ENCODE measurements at regions not wholly inside any gene's neighbourhood (a gene's known extent, or its start where the extent isn't known, plus 50 kb on each side); places are given as distances from the start of the nearest gene placed in this dataset.

DNA sequence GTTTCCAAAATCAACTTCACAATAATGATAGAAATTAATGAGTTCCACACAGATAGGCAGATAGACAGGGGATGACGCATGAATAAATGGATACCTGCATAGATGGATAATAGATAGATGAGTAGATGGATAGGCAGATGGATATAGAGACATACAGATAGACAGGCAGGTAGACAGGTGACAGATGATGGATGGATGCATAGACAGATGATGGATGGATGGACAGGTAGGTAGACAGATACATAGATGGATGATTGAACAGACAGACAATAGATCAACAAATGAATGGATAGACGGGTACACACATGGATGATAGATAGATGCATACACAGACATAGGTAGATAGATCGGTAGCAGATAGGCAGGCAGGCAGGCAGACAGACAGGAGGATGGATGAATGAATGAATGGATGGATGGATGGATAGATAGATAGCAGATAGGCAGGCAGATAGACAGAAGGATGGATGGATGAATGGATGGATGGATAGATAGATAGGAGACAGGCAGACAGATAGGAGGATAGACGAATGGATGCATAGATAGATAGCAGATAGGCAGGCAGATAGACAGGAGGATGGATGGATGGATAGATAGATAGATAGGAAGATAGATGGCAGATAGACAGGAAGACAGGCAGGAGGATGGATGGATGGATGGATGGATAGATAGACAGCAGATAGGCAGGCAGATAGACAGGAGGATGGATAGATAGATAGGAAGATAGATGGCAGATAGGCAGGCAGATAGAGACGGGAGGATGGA is 142.5 kb downstream of the RBFOX3 start:
- no peak for DNase-seq

DNA sequence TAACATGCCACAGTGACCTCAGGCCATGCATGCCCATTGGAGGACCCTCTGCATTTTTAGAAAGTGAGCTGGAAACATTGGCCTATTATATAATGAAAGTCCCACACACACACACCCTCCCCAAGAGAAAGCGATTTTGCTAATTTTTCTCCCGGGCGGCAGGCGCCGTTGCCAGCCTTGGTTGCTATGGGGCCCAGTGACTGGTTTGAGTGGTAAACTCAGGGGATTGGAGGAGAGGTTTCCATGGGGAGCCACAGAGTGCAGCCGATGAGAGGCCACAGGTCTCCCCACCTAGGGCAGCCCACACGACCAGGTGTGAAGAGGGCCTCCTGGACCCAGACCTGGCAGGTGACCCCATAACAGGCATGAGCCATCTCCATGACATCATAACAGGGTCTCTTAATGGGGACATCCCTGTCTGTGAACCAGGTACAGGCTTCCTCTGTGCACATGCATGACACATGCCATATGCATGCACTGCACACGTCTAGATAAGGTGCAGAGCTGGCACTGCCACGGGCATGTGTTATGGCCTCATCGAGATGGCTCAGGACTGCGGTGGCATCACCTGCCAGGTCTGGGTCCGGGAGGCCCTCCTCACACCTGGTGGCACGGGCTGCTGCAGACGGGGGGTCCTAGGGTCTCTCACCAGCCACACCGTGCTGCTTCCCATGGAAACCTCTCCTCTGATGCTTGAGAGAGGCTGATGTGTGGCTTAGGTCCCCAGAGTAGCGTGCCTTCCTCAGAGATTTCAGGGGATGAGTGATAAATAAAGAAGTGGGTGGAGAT is 144.1 kb downstream of the RBFOX3 start:
- DNase-seq: no peak

DNA sequence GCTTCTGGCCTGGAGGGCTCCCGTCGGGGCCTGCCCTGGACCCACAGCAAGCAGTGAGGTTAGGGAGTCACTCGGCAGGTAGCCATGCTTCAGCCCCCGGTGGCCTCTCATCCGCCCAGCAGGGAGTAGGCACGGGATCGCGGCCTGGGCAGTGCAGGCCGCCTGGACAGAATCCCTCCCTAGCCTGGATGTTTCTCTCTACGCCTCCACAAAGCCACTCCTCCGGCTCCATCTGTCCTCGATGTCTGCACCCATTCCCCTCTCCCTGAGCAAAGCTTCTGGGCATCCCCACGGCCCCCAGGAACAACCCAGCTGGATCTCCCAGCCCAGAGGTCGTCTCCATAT is 145.2 kb downstream of the RBFOX3 start:
- no peak for DNase-seq

DNA sequence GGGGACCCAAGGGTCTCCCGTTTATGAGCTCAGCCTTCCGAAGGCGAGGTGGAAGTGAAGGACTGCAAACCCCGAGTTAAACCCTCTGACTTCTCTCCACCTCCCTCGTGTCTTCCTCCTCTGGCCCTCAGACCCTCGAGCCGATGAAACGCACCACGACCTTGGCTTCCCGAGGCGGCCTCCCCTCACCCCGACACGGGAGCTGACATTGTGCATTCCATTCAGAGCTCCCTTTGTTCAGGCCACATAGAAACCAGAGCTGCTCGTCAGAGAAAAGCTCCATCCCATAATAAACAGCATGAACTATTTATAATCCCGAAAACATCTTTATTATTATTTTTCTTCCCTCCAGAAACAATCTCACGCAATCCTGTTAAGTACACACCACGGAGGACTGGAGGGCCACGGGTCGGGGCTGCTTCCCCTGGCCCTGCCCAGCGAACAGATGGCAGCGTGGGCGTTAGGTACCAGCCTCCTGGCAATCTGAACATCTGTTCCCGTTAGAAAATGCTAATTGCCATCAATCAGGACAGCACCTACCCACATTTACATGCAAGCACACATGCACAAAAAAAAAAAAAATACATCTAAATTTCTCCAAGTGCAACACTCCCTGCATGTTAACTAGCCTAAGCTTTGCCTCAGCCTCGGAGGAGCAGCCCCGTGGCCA is 145.7 kb downstream of the RBFOX3 start:
- no peak for DNase-seq

DNA sequence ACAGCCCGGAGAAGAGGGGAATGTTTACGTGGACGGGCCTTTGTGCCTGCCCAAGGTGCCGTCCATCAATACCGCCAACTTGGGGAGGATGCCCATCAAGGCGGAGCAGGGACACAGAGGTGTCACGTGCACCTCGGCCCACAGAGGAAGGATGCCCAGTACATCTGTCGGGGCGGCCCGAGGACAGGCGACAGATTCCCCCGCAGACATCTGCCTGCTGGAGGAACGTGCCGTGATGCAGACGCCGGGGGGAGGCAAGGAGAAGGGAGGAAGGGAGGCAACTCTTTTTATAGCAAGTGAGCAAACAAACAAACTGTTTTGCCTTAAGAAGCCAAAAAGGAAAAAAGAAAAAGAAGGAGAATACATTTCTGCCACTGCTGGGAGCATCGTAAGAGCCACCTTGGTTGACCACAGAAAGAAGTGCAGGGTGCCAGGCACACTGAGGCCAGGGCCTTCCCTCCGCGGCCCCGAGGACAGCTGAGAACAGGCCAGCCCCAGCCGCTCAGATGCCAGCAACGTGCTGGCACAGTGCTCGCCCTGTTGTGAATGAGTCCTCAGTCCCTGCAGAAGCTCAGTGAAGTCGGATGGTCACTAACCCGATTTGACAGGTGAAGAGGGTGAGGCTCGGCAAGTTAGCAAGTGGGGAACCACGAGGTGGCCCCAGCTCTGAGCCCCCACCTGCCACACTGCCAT is 146.4 kb downstream of the RBFOX3 start:
- DNase-seq: no peak

DNA sequence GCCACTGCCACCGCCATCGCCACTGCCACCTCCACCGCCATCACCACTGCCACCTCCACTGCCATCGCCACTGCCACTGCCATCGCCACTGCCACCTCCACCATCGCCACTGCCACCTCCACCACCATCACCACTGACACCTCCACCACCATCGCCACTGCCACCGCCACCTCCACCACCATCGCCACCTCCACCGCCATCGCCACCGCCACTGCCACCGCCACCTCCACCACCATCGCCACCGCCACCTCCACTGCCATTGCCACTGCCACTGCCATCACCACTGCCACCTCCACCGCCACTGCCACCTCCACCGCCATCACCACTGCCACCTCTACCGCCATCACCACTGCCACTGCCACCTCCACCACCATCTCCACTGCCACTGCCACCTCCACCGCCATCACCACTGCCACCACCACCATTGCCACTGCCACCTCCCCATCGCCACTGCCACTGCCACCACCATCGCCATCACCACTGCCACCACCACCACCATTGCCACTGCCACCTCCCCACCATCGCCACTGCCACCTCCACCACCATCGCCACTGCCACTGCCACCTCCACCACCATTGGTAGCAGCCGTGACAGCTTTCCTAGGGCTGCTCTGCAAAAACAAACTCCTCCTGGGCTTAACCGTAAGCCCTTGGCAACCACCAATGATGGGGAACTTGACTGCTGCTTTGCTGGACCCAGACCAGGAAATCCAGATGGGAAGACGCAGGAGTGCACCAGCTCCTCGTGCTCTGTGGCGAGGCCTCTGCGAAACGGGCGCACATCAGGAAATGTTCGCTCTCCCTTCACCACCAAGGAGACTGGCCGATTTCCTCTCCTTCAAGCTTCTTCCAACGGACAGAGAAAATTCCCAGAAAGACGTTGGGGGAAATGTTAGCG is 147.2 kb downstream of the RBFOX3 start:
- no peak for DNase-seq

DNA sequence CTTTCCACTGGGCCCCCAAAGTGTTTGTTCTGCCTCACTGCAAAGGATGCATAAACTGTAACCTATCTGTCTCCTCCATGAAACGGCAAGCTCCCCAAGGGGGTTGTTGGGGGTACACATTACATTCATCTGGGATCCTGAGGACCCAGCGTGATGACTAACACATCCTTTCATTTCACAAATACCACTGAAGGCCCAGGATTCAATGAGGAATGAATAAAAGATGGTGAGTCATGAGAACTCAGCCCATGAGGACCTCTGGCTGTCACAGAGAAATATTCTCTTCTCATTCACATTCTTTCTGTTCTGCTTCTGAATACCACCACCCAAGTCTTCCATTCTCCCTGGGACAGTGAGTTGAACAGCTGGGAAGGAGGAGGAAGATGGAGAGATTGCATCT is 149.8 kb downstream of the RBFOX3 start:
- DNase-seq: no peak

DNA sequence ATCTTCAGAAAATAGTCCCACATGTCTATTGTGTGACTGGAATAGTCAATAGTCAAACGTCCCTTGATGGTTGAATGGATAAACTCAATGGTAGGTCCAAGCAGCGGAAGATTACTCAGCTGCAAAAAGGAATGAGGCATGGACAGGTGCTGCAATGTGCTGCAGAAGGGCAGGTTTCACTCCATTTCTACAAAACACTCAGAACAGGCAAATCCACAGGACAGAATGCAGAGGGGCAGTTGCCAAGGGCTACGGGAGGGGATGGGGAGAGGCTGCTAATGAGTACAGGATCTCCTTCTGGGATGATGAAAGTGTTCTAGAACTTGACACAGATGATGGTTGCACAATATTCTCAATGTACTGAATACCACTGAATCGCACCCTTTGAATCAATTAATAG is 151.0 kb downstream of the RBFOX3 start:
- no peak for DNase-seq

DNA sequence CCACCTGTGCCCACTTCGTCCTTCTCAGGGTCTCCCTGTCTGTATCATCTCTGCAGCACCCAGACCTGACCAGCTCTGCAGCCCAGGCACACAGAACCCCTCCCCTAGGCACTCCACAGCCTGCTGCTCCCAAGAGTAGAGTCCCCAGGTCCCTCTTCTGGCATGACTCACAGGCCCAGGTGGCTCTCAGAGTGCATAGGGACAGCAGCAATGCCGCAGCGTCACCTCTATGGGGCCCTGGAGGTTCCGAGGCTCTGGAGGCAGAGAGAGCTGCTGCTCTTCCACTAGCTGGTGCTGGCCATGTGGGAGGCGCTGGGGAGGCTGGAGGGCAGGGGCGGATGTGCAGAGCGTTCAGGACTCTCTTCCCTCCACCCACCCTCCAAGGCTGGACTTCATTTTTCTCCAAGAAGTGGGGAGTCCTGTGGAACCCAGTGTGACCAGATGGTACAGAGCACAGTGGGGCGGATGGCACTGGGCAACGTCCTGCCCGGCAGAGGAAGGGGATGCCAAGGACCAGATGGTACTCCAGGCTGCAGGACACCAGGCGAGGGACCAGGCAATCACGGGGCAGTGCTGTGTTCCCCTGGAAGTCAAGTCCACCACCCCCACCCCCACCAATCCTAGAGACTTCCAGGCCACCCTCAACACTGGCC is 151.7 kb downstream of the RBFOX3 start:
- no peak for DNase-seq

DNA sequence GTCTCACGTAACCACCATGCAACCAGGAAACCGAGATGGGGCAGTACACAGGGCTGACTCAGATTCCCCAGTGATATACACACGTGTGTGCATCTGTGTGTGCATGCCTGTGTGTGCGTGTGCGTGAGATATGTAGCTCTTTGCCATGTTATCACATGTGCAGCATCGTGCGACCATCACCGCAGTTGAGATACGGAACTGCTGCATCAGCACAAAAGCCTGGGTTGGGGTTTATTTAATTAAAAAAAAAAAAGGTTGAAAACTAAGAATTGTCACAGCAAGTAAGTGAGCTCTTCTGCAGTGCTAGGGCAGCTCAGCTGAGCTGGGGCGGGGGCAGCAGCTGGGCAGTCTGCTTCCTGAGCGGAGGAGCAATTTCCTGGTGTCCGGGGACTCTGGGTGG is 152.5 kb downstream of the RBFOX3 start:
- DNase-seq: no peak

DNA sequence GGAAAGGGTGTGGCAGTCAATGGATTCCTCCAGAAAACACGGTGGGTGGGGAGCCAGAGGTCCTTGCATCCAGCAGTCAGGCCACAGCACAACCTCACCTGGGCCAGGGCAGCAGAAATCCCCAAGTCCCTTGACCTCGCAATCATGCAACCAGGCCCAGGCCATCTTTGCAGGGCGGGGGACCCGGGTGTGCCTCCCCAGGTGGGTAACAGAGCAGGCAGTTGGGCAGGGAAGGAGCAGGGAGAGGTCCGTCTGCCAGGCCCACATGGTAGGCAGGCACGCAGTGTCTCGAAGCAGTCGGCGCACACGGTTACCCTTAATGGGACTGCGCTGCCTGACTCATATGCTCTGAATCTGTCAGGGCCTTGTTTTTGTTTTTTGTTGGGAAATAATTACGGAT is 153.0 kb downstream of the RBFOX3 start:
- no peak for DNase-seq

DNA sequence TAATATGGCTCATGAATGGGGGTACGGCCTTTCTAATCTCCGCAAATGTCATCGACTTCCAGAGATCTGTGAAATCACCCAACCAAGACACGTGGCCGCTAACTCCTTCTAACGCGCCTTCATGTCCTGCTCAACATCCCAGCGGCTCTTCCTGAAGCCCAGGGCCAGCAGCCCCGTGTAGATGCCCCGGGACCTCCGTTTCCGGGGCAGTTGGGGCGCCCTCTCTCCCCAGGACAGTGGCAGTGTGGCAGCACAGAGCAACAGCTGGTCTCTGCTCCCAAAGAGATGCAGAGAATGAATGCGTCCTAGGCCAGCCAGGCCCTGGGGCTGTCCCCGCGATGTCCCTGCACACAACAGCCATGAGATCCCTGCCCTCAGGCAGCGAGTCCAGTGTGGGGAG is 153.5 kb downstream of the RBFOX3 start:
- DNase-seq: no peak

DNA sequence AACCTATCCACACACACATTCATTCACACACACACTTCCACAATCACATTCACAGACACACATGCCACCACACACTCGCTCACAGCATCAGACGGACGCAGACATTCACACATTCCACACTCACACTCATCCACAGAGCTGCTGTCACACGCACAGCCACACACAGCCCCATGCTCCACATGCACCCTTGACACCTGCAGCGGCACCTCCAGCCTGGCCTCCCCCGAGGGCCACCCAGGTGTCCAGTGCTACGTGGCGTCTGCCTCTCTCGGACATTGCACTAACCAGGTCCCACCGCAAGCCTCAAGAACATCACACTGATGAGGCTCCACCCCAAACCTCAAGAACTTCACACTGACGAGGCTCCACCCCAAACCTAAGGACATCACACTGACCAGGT is 155.2 kb downstream of the RBFOX3 start:
- no peak for DNase-seq

DNA sequence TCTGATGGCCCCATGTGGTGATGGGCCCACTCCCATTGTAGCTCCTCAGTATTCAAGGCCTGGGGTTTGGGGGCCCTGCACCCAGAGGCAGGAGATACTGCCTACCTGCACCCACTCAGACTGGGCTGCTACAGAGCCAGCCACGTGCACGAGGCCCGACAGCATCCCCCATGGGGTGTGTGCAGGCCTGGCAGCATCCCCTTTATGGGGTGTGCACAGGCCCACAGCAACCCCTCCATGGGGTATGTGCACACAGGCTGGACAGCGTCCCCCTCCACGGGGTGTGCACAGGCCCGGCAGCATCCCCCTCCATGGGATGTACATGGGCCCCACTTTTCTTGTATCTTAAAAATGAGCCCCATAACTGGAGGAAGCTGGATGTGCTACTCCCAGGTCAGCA is 156.0 kb downstream of the RBFOX3 start:
- no peak for DNase-seq

DNA sequence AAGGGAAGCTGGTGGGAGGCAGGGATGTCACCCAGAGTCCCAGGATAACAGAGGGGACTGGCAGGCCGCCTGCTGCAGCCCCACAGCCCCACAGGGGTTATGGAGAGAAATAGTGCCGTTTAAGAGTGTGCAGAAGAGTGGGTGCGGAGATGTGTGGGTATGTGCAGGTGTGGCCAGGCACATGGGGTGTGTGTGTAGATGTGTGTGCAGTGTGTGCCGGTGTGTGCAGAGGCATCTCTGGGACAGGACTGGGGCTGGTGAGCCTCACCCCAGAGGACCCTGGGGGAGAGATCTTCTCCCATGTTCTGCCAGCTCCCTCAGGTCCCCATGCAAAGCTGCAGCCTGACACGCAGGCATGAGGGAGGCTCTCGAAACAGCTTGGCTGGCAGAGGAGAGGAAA is 157.4 kb downstream of the RBFOX3 start:
- no peak for DNase-seq

DNA sequence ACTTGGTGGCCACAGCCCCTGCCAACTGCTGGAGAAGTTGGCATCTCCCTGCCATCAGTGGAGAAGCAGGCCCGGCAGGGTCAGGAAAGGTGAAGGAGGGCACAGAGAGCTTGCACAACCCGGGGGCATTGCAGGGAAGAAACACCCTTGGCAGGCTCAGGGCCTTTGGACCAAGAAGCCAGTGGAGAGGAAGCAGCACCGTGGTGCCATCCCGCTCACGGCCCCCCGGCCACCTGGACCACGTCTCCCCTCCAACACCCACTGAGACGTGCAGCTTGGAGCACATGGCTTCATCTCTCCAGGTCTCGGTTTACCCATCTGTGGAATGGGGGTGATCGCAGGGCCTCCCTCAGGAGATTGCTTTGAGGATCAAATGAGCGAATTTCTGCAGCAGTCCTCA is 158.1 kb downstream of the RBFOX3 start:
- DNase-seq: no peak

DNA sequence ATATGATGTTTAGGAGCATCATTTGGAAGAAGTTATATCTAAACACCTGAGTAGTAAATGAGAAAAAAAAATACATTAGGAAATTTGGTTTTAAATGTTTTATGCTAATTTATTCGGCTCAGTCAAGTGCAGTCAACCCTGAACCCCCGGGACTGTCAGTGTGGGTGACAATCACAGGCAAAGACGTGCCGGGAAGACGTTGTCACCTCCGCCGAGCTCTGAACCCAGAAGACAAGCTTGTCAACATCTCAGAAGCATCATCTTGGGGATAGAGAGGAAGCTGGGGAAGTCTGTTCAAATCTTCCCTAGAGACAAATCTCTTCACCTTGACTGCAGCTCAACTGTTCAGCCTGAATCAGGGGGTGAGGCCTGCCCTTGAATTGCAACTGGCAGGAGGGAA is 159.7 kb downstream of the RBFOX3 start:
- DNase-seq: no peak

DNA sequence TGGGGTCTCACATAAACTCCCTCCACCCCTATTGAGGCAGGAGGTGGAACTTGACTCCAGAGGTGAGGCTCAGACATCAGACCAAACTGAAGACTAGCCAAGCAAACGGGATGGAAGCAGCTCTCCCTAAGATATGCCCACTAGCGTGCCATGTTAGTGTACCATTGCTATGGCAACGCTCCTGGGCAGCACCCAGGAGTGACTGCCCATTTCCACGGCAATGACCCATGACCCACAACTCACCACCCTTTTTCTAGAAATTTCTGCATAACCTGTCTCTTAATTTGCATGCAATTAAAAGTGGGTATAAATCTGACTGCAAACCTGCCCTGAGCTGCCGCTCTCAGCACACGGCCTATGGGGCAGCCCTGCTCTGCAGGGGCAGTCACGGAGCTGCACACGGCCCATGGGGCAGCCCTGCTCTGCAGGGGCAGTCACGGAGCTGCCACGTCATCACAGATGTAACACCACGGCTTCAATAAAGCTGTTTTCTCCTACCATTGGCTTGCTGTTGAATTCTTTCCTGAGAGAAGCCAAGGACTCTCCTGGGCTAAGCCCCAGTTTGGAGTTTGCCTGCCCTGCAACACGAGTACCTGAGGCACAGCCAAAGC is 164.3 kb downstream of the RBFOX3 start:
- no peak for DNase-seq

DNA sequence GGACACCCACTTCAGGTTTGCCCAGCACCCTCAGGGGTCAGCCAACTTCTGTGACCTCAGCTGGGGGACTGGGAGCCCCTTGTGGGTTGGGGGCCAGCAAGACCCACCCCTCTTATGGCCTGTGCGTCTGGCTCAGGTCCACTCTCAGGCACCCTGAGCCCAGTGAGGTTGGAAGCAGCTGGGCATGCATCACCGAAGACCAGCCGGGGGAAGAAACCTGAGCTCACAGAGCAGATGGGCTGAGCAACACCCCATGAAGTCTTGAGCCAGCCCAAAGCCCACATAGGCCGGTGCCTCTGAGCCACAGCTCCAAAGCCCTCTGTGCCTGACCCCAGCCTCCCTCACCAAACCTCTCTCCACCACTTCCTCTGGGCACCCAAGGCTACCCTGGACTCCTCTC is 166.7 kb downstream of the RBFOX3 start:
- DNase-seq: no peak

DNA sequence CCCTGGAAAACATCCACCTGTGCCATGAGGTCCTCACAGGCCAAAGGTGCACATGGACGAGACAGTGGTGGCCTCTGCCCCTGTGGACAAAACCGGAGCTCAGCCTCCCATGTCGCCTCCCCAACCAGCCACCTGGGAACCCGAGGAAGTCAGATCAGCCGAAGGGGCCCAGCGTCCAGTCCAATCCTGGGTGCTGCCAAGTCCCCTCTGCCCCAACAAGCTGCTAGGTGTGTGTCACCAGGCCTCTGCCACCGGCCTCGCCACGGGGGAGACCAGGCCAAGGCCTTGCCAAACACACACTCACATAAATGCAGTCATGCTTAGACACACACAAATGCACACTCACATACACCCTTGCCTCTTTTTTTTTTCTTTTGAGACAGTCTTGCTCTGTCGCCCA is 167.8 kb downstream of the RBFOX3 start:
- no peak for DNase-seq

DNA sequence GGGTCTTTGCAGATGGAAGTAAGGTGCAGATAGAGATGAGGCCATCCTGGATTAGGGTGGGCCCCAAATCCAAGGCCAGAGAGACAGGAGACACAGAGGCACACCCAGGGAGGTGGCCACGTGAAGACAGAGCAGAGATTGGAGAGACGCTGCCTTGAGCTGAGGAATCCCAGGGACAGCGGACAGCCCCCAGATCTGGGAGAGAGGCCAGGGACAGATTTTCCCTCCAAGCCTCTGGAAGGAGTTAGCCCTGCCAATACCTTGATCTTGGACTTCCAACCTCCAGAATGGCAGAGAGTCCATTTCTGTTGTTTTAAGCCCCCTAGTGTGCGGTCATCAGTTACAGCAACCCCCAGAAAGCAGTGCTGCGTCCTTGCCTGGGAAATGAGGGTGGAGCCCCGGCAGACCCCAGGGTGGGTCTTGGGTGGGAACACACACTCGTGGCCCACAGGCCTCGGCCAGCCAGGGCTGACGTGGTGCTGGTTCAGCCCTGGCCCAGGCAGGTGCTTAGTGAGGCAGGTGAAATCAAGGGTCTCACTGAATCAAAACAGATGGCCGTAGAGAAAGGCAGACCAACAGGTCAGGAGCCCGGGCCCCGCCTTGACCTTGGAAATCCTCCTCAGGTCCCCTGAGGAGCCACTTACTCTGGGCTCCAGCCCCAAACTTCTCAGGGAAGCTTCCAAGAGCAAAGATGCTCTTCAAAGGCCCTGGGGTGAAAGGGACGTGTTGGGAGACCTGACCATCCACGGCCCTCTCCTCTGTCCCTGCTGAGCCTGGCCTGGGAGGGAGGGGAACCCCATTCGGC is 169.3 kb downstream of the RBFOX3 start:
- no peak for DNase-seq

All from NCI-H774 (cell line).